GM21786 (cell line): ENCODE measurements at regions not wholly inside any gene's neighbourhood (a gene's known extent, or its start where the extent isn't known, plus 50 kb on each side); places are given as distances from the start of the nearest gene placed in this dataset.

Experiments
- ATAC-seq: cut with Tn5 transposase; IDR thresholded peaks from one replicate; pipeline ENCODE4 v1.9.1; 2021; ENCODE audit not compliant: unreplicated experiment

GRCh38 chr6:166014966-166015365 lies 152.7 kb downstream of the TBXT start:
- no peak for ATAC-seq

DNA sequence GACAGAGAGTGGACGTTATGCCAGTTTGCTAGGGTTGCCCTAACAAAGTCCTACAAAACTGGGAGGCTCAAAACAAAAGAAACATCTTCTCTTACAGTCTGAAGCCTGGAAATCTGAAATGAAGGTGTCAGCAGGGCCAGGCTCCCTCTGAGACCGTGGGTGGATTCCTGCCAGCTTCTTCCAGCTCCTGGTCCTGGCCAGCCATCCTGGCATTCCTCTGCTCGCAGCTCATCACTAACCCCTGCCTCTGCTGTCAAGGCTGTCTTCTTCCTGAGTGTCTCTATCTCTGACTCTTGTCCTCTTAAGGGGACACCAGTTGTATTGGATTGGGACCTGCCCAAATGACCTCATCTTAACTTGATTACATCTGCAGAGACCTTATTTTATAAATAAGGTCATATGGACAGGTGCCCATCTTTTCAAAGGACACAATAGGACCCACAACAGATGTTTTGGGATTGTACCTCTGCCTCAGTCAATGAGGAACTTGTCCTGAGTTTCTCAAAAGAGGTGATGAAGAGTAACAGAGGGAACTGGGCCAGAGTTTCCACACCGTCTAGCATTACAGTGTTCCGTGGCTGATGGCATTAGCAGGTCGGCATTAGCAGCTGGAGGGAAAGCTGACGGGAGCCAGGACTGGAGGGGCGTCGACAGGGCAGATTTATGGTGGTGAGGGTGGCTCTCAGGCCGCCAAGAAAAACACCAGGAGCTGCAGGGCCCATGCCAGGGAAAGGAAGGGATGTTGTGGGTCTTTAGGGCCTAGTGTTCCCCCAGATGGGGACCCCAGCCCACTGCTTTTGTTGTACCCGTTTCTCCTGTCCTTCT lies 157.3 kb downstream of the TBXT start:
- ATAC-seq = no peak

GRCh38 chr6:166009385-166010031 lies 158.1 kb downstream of the TBXT start:
- ATAC-seq = no peak

DNA sequence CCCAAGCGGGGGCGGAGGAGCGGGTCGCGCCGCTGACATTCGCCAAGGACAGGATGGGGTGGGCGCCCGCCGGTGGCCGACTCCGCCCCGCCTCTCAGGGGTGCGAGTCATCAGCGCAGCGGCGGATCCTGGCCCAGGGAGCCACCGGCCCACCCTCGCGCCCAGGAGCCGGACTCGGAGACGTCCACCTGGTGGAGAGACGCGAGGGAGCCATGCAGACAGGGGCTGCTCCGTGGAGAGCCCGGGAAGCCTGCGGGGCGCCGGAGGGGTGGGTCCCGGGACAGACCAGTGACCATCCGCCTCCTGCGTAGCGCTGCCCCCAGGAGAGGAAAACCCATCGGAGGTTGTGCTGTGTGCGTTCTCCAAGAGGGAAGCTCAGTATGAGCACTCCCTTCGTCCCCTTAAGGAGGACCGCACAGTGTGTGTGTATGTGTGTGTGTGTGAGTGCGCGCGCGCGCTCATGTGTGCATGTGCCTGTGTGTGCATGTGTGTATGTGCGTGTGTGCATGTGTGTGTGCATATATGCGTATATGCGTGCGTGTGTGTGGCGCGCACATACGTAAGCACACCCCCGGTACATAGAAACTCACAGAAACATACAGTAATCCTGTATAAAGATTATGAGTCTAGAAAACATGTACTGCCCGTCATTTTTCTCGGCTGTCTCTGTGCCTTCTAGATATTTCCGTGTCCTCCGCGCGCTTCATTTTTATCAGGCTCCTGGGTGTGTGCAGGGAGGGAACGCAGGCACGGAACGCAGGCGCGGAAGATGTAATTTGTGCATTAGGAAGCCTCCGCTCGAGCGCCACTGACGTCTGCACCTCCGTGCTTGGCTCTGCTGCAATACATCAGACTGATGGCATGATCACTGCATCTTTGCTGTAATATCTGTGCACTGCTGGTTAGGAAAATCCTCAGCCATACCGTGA lies 158.9 kb downstream of the TBXT start:
- no peak for ATAC-seq

GRCh38 chr6:166007349-166008263 lies 160.0 kb downstream of the TBXT start:
- ATAC-seq = no peak

DNA sequence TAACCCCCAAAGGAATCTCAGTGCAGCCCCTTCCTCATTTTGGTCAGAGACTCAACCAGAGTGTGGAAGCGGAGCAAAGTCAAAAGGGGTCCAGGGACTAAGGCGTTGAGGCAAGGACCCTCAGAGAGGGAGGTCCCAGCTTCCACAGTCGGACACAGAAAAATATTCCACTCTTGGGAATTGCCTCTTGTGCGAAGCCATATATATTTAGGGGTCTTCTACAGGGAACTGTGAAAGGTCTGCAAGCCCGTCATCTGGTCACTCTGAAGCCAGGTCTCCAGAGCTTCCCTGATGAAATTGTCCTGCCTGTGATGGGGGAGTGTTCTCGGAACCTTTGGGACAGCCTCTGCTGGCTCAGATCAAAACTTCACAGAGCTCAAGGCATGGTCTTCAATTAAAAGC lies 160.8 kb downstream of the TBXT start:
- no peak for ATAC-seq

- ATAC-seq = no peak
These were observed 161.4 kb downstream of the TBXT start for GRCh38 chr6:166005944-166006899.

DNA sequence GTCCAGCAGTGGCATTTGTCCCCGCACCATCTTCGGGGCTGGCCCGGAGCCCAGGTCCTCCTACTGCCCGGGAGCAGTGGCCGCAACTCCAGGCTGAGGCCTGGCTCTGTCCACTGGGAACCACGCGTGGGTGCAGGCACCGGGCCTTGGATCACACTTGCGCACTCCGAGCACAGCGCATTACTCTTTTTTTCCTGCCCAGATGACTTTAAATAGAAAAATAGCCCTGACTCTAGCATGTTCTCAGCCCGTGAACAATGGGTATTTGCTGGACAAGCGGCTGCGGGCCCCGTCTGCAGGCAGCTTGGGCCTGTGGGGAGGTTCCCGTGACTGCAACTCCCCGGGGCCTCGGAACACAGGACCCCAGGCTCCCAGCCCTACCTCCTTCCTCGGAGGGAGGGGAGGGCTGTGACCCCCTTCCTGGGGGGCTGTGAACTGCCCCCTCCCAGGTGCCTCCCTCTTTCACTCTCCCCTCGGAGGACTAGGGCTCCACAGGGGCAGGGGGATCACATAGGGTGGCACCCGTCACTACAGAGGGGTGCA lies 162.2 kb downstream of the TBXT start:
- no peak for ATAC-seq

DNA sequence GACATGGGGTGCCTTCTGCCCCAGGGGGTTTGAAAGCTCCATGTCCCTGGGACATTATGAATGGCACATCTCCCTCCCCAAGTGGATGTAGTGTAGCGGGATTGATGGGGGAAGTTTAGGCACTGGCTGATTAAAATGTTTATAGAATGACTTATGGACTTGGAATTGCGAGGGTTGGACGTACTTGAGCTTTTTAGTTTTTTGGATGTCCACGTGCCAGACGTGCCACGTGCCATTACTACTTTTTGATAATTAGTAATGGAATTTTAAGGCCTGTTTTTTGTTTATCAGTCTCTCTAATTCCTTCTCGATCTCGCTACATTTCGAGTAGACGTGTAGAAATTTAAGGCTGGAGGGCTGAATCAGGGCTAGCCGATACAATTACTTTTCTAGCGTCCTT lies 162.8 kb downstream of the TBXT start:
- no peak for ATAC-seq

- no peak for ATAC-seq
These were observed 163.2 kb downstream of the TBXT start for GRCh38 chr6:166004471-166004870.

DNA sequence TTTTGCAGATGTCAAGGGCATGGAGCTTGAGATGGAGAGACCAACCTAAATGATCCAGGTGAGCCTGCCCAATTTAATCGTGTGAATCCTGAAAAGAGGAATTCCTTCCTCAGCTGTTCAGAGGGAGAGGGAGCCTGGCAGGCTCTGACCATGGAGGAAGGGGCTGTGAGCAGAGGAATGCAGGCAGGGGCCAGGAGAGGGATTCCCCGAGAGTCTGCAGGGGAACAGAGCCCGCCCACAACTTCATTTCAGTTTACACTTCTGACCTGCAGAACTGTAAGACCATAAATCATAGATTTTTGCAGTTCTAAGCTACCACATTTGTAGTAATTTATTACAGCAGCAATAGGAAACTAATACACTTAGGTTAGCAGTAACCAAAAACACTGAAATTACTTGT lies 164.1 kb downstream of the TBXT start:
- no peak for ATAC-seq

DNA sequence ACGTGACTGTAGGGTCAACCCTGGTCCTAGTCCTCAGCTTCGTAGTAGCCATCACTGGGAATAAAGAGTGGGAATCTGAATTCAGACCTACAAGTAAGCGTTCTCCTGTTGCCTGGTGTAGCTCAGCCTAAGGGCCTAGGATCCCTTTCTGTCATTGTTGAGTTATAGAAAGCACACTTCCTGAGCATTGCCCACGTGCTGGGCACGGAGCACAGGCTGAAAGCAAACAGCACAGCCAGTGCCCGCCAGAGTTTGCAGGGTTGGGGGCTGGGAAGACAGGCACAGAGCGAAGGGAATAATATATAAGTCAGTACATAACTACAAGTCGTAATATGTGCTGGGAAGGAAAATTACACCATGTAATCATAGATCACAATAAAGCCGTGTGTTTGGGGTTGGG lies 166.3 kb downstream of the TBXT start:
- ATAC-seq = no peak

GRCh38 chr6:165999279-165999678 lies 168.4 kb downstream of the TBXT start:
- ATAC-seq = no peak

DNA sequence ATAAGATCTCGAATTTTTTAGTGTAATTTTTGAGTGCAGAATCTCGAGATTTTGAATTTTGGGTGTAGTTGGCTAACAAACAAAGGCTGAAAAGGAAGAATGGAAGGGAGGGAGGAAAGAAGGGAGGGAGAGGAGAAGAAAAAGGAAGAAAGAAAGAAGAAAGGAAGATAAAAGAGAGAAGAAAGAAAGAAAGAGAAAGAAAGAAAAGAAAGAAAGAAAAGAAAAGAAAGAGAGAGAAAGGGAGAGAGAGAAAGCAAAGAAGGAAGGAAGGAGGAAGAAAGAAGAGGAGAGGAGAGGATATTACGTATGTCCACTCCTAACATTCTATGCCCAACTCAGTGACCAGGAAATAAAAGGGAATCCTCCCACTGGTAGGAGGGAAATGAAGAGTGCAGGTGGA lies 169.6 kb downstream of the TBXT start:
- ATAC-seq = no peak

DNA sequence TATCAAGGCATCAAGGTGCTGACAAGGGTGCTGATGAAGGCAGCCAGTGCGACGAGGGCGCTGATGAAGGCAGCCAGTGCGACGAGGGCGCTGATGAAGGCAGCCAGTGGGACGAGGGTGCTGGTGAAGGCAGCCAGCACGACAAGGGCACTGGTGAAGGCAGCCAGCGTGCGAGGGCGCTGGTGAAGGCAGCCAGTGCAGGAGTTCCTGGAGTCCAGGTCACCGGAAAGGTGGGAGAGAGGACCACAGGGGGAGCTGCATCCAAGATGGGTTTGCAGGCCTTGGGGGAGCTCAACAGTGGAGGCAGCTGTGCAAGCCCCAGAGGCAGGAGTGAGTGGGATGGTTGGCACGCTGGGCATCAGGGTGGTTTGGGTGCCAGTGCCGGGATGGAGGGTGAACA lies 176.3 kb downstream of the TBXT start:
- ATAC-seq = no peak

DNA sequence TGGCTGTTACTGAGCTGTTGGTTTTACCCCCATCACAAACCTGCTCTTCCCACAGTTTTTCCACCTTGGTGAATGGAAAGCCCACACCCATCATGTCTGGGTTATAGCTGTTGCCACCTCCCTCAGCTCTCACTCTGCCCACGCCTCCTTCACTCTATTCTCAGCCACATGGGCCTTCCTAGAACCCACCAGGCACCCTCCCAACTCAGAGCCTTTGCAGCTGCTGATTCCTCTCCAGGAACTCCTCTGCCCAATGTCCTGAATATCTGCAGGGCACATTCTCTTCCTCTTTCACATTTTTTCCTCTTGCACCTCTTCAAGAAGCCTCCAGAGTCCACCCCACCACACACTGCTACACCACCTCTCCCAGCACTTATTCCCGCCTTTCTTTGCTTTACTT lies 177.4 kb downstream of the TBXT start:
- ATAC-seq = no peak

- ATAC-seq = no peak
These were observed 178.7 kb downstream of the TBXT start for GRCh38 chr6:165988757-165989456.

GRCh38 chr6:165988302-165988756 lies 179.3 kb downstream of the TBXT start:
- ATAC-seq = no peak
